ENCODE measurements at regions not wholly inside any gene's neighbourhood (a gene's known extent, or its start where the extent isn't known, plus 50 kb on each side); places are given as distances from the start of the nearest gene placed in this dataset.
A peak's percentile ranks its signal among the peaks of the same experiment; 100 is the strongest.
"Not testable (repeated sequence)": the region's sequence is repeated elsewhere in the genome, so short reads cannot be mapped to it uniquely, and the experiment has no call there.

DNA sequence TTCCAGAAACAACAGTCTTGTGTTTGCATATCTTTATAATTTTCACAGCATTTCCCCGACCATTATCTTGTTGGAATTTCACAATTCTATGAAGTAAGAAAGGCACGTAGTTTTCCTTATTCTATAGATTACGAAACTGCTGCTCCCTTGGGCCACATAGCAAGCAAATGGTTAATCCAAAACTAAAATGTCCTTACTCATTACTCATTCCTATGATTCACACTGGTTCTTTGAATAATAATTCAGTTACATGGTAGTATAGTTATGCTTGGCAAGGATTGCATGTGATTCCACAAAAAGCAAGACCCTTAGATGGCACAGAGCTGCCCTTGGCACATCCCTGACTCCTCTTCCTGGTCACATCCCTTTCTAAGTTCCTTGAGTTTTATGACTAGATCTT lies 51.2 kb downstream of the OR13H1 start:
- Mint-ChIP-seq H3K27ac (no peak overlapping the region), H3K27me3 (no peaks in the 10 kb centered on the region), H3K9me3 (no peaks in the 10 kb centered on the region), H3K4me3 (no peak overlapping the region), H3K36me3 (no peaks in the 10 kb centered on the region), H3K4me1 (no peaks in the 10 kb centered on the region)
- DNase-seq: no peak

DNA sequence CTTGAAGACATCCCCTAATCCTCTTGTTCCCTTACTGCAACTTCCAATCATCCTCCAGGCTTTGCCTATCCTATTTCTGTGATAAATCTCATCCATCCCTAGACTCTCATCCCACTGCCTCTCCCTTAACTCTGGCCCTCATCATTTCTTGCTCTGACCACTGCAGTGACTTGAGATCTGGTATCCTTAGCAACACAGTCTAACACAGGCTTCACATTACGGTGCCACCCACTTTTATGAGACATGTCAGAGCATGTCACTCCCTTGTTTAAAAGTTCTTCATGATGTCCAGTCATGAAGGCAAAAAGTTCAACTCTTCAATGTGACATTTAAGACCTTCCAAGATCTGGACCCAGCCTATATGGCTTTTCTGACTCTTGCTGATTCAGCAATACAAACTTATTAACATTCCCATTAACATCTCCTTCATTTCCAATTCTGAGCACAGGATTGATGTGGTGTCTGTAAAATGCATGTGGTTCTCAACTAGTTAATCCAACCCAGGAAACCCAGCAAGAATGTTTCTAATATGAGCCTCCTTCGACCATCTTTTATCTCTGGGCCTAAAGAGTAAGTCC lies 64.0 kb downstream of the OR13H1 start:
- Mint-ChIP-seq H3K9me3 (no peaks in the 10 kb centered on the region), H3K27ac (no peak overlapping the region), H3K4me3 (no peak overlapping the region), H3K36me3 (no peaks in the 10 kb centered on the region), H3K4me1 (no peaks in the 10 kb centered on the region), H3K27me3 (no peaks in the 10 kb centered on the region)
- DNase-seq: no peak

DNA sequence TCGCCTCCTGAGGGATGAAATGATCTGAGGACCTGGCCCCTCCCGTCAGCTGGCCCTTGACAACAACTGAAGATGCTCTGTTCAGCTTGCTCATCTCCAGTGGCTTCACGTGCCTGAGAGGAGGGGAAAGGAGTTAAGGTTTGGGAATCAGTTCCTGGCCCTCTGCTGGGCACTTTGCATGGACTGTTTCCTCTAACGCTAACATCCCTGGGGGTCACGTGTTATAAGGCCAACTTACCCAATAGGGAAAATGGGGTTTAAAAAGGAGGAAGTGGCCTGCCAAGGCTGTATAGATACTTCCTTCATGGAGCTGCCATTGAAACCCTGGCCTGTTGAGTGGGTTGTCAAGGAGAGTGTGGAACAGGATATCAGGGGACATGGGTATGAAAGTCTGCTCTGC lies 65.6 kb downstream of the OR13H1 start:
- no peak overlapping the region for H3K27ac Mint-ChIP-seq
- H3K4me3 Mint-ChIP-seq: no peak overlapping the region
- no peaks in the 10 kb centered on the region for H3K27me3 Mint-ChIP-seq
- no peaks in the 10 kb centered on the region for H3K4me1 Mint-ChIP-seq
- no peaks in the 10 kb centered on the region for H3K9me3 Mint-ChIP-seq
- no peaks in the 10 kb centered on the region for H3K36me3 Mint-ChIP-seq
- no peak for DNase-seq

DNA sequence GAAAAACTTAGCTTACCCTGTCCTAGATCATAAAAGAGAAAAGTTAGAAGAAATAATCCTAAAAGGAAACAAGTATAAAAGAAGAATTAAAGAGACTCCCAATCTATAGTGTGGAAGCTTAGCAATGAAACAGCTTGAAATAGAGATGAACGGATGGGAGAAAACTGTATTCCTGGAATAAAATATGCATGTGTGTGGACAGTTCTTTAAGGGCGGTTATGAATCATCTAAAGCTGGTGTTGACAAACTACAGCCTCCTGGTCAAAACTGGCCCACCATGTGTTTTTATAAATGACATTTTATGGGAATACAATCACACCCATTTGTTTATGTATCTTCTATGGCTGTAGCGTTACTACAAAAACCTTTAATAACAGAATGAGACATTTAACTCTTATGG lies 69.4 kb downstream of the OR13H1 start:
- H3K4me1 Mint-ChIP-seq: no peaks in the 10 kb centered on the region
- H3K4me3 Mint-ChIP-seq: no peak overlapping the region
- no peak overlapping the region for H3K27ac Mint-ChIP-seq
- no peaks in the 10 kb centered on the region for H3K36me3 Mint-ChIP-seq
- no peak for DNase-seq
- H3K9me3 Mint-ChIP-seq: no peaks in the 10 kb centered on the region
- no peaks in the 10 kb centered on the region for H3K27me3 Mint-ChIP-seq

DNA sequence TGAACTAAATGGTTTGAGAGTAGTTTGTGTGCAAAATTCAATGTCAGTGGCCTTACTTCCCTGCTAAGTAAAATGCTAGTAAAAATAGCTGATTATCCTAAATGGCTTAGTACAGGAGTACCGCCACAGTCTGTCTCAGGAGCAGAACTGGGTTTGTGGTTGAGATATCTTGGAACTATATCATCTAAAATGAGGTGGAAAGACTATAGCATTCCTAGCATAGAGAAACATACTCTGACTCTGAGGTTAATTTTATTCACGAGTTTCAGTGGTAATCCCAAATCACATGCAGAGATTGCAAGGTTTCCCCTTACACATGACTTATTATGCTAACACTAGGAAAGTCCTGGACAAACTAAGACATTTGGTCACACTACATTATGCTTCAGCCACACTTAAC lies 70.4 kb downstream of the OR13H1 start:
- H3K27ac Mint-ChIP-seq: no peak overlapping the region
- H3K9me3 Mint-ChIP-seq: no peaks in the 10 kb centered on the region
- DNase-seq: no peak
- H3K36me3 Mint-ChIP-seq: no peaks in the 10 kb centered on the region
- no peaks in the 10 kb centered on the region for H3K27me3 Mint-ChIP-seq
- no peak overlapping the region for H3K4me3 Mint-ChIP-seq
- H3K4me1 Mint-ChIP-seq: no peaks in the 10 kb centered on the region

DNA sequence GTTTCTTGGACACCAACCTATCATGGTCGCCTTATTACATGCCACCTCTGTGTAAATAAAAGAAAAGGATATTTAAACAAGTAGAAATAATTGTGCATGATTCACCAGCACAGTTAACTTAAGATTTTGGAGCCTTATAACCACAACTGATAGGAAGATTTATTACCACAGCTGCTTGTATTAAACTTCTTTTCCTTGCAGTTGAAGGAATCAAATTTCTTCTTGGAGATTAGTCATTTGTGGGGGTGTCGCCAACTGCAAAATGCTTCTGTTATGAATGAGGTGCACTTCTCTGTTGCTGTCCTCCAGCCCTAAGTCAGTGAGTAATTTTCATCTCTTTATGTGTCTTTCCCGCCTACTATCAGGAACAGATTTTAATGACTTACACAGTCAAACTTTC lies 73.3 kb downstream of the OR13H1 start:
- Mint-ChIP-seq H3K27me3 (no peaks in the 10 kb centered on the region), H3K36me3 (no peaks in the 10 kb centered on the region), H3K4me1 (no peaks in the 10 kb centered on the region), H3K27ac (no peak overlapping the region), H3K4me3 (no peak overlapping the region), H3K9me3 (no peaks in the 10 kb centered on the region)
- DNase-seq: no peak

DNA sequence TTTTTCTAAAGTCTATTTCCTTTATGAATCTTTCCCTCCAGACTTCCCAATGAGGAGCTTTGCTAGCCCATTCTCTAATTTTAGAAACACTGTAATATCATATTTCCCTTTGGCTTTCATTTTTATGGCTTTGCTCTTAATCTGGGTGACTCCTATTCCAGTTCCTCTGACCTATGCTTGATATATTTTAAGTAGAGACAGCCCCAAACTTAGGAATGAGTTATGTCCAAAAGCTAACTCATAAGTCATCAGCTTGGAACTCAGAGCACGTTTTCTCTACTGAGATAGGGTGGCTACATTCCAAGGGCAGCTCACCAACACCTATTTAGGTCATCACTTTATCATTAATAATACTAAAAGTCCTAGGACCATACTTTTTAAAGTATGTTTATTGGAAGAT lies 77.8 kb downstream of the OR13H1 start:
- Mint-ChIP-seq H3K27me3 (no peaks in the 10 kb centered on the region), H3K27ac (no peak overlapping the region), H3K36me3 (no peaks in the 10 kb centered on the region), H3K4me1 (no peaks in the 10 kb centered on the region), H3K4me3 (no peak overlapping the region), H3K9me3 (no peaks in the 10 kb centered on the region)
- DNase-seq: no peak

DNA sequence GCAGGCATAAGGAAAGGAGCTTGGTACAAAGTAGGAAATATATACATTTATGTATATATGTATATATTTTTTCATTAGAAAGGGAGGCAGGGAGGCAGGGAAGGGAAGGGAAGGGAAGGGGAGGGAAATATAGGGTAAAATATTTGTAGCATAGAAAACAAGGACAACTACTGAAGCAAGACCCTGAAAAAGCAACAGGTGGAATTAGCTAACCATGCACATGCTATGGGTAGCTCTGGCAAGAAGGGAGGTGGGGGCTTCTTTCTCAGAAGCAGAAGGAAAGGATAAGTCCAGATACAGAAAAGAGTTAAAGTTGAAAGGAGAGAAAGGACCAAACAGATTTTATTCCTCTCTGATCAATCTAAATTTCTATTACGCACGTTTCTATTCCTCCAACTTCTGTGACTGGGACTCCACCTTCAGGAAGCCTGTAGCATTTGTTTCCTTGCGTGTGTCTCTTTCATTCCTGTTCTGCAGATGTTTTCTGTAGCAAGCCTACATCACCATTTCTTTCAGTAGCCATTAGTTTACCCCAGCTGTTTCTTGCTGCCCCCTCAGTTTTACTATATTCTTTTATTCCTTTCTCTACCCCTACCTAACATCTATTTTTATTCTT lies 82.9 kb downstream of the OR13H1 start:
- no peak for DNase-seq
- H3K4me1 Mint-ChIP-seq: no peaks in the 10 kb centered on the region
- H3K4me3 Mint-ChIP-seq: no peak overlapping the region
- H3K36me3 Mint-ChIP-seq: no peaks in the 10 kb centered on the region
- no peak overlapping the region for H3K27ac Mint-ChIP-seq
- H3K27me3 Mint-ChIP-seq: peaks cover 13% of the 10 kb centered on the region
- no peaks in the 10 kb centered on the region for H3K9me3 Mint-ChIP-seq

DNA sequence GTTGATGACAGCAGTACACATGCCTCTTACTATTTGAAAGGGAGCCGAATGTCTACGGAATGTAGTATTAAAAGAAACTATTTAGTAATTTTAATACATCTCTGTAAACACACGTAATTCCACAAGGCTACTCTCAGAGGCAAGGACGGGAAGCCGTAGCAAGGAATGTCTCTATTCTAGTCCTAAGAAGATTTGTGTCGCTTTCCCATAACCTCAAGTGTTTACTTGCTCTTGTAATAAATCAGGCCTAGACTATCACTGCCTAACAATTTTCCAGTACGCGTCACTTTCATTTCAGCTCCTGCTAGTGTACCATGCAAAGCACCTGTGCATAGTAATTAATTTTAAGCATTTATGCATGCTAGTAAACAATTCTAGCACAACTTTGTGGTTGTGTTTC lies 86.7 kb downstream of the OR13H1 start:
- H3K27me3 Mint-ChIP-seq: peaks cover 13% of the 10 kb centered on the region
- no peak overlapping the region for H3K27ac Mint-ChIP-seq
- H3K4me1 Mint-ChIP-seq: no peaks in the 10 kb centered on the region
- no peaks in the 10 kb centered on the region for H3K9me3 Mint-ChIP-seq
- H3K4me3 Mint-ChIP-seq: no peak overlapping the region
- no peak for DNase-seq
- H3K36me3 Mint-ChIP-seq: no peaks in the 10 kb centered on the region

DNA sequence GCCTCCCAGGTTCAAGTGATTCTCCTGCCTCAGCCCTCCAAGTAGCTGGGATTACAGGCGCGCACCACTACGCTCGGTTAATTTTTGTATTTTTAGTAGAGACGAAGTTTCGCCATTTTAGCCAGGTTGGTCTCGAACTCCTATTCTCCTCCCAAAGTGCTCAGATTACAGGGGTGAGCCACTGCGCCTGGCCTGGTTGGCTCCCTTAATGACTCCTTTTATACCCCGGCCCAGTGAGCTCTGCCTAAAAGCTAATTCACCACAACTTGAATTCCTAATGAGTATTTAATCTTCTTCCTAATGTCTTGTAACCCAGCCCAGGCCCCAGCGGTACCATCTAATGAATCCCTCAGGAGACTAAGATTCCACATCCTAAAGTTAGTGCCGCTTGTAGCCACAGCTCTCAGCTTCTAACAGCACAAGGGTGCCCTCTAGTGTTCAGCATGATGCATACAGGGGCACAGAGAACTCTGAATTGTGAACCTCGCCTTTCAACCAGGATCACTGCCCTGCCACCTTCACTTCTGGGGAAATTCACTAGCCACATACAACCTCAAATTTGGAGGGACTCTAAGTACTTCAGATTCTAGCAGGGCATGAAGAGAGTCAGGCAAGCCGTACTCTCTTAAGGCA lies 89.5 kb downstream of the OR13H1 start:
- H3K27ac Mint-ChIP-seq: no peak overlapping the region
- no peaks in the 10 kb centered on the region for H3K9me3 Mint-ChIP-seq
- no peak overlapping the region for H3K4me3 Mint-ChIP-seq
- H3K27me3 Mint-ChIP-seq: no peaks in the 10 kb centered on the region
- H3K4me1 Mint-ChIP-seq: no peaks in the 10 kb centered on the region
- DNase-seq: peak; percentile 22
- no peaks in the 10 kb centered on the region for H3K36me3 Mint-ChIP-seq

DNA sequence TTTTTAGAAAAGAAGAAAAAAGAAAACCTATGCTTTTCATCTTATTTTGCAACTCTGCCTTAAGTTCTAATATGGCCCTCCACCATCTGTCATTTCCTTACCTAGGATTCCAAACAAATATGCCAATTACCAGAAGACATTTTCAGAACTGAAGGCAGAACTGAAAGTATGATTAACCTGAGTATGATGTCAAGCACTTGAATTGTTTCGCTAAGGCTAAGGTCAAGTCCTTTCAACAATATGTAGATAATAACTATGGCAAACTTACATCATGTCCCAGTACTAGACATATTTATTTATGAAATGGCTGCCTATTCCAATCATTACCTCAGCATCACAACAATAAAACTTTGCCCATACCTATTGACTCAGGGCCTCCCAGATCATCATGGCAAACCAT lies 91.0 kb downstream of the OR13H1 start:
- no peaks in the 10 kb centered on the region for H3K36me3 Mint-ChIP-seq
- no peaks in the 10 kb centered on the region for H3K4me1 Mint-ChIP-seq
- H3K9me3 Mint-ChIP-seq: no peaks in the 10 kb centered on the region
- DNase-seq: no peak
- no peak overlapping the region for H3K4me3 Mint-ChIP-seq
- H3K27ac Mint-ChIP-seq: no peak overlapping the region
- H3K27me3 Mint-ChIP-seq: no peaks in the 10 kb centered on the region

DNA sequence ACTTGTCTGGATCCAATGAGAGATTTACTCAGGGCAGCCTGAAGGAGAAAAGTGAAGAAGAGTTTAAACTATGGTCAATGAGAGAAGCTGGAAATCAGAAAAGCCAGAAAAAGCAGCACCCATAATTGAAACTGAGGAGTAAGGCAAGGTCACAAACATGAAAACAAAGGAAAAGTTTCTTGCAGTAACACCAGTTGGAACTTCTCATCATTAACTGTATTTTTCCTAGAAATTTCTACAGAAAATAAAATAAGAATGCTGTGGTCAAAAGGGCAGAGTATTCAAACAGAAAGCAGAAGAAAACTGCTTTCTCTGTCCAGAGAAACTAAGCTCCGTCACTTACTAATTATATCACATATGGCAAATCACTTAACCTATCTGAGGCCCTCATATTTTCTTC lies 102.2 kb downstream of the OR13H1 start:
- no peaks in the 10 kb centered on the region for H3K9me3 Mint-ChIP-seq
- H3K4me3 Mint-ChIP-seq: no peak overlapping the region
- H3K27me3 Mint-ChIP-seq: no peaks in the 10 kb centered on the region
- H3K27ac Mint-ChIP-seq: no peak overlapping the region
- peaks cover 2% of the 10 kb centered on the region for H3K4me1 Mint-ChIP-seq
- H3K36me3 Mint-ChIP-seq: no peaks in the 10 kb centered on the region
- DNase-seq: no peak

DNA sequence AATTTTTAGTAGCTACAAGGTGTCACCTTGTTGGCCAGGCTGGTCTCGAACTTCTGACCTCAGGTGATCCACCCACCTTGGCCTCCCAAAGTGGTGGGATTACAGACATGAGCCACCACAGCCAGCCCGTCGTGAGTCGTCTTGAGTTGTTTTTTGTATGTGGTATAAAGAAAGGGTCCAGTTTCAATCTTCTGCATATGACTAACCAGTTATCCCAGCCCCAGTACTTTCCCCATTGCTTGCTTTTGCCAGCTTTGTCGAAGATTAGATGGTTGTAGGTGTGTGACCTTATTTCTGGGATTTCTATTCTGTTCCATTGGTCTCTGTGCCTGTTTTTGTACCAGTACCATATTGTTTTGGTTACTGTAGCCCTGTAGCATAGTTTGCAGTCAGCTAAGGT lies 105.9 kb downstream of the OR13H1 start:
- Mint-ChIP-seq H3K27ac (no peak overlapping the region), H3K27me3 (no peaks in the 10 kb centered on the region), H3K4me1 (peaks cover 2% of the 10 kb centered on the region), H3K36me3 (no peaks in the 10 kb centered on the region), H3K9me3 (no peaks in the 10 kb centered on the region), H3K4me3 (no peak overlapping the region)
- no peak for DNase-seq

DNA sequence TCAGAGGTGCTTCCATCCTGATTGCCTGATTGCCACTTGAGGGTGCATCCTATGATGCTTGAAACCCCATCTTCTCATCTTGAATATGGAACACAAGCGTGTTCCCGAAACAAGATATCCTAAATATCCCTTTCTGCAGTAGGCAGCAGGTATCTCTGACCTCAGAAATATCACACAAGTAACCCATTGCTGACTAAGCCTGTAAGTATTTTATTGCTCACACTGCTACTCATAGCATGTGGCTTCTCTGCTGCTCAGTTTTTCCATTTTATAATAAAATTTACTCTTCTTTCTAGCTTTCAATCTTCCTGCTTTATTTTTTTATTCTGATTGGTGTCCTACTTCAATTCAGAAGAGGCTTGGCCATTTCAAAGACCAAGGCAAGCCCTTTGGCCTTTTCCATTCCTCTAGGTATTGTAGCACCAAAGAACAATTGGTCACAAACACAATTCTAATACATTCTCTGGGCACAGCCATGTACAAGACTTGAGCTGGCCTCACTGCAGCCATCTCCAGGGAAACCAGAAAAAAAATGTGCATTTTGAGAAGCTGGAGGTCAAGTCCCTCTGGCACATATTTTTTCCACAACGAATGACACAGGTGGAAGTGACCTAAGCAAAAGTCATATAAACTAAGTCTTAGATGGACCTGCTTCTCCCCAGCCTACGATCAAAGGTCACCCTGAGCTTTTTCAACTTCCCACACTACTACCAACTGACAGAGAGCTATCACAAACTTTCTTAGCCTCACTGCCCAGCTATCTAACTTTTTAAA lies 107.0 kb downstream of the OR13H1 start:
- no peaks in the 10 kb centered on the region for H3K27me3 Mint-ChIP-seq
- no peak overlapping the region for H3K4me3 Mint-ChIP-seq
- no peaks in the 10 kb centered on the region for H3K9me3 Mint-ChIP-seq
- H3K27ac Mint-ChIP-seq: peak overlapping the region; percentile 1
- no peaks in the 10 kb centered on the region for H3K36me3 Mint-ChIP-seq
- no peak for DNase-seq
- H3K4me1 Mint-ChIP-seq: peaks cover 2% of the 10 kb centered on the region

DNA sequence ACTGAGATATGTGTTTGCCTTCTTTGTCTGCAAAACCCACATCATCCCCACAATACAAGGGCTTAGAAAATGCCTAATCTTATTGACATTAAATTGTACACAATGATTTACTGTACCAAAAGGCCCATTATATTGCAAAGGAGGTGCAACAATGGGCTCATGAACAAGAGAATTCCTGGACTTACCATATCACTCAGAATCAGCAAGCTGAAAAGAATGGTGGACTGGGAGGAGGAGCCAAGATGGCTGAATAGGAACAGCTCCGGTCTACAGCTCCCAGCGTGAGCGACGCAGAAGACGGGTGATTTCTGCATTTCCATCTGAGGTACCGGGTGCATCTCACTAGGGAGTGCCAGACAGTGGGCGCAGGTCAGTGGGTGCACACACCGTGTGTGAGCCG lies 119.9 kb downstream of the OR13H1 start:
- H3K27ac Mint-ChIP-seq, H3K27me3 Mint-ChIP-seq, H3K4me1 Mint-ChIP-seq, H3K9me3 Mint-ChIP-seq, DNase-seq, H3K36me3 Mint-ChIP-seq, H3K4me3 Mint-ChIP-seq: not testable (repeated sequence)

DNA sequence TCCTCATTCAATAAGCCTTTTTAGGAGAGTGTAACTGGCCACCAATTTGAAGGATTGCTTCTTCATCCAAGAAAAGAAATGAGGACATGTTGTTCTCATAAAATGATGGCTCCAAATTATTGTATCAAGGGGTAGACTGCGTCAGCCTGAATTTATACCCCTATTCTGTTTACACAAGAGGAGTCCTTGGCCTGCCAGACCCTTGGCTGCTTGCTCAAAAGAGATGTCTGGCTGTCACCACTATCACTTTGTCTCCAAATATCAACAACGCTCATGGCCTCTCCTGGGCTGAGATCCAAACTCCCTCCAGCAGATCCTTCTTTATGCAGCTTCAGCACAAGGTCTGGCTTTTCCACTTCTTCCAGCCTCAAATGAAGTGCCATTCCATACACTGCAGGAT lies 127.9 kb downstream of the OR13H1 start:
- H3K4me3 Mint-ChIP-seq: no peak overlapping the region
- no peak for DNase-seq
- no peaks in the 10 kb centered on the region for H3K9me3 Mint-ChIP-seq
- no peak overlapping the region for H3K27ac Mint-ChIP-seq
- no peaks in the 10 kb centered on the region for H3K27me3 Mint-ChIP-seq
- H3K4me1 Mint-ChIP-seq: no peaks in the 10 kb centered on the region
- H3K36me3 Mint-ChIP-seq: no peaks in the 10 kb centered on the region
